CD4-positive, alpha-beta T cell treated with Interleukin-17A for 1 hour (primary cell): ENCODE measurements at regions not wholly inside any gene's neighbourhood (a gene's known extent, or its start where the extent isn't known, plus 50 kb on each side); places are given as distances from the start of the nearest gene placed in this dataset.

ENCODE experiments used
- DNase-seq: peaks from one replicate; pipeline ENCODE4 v3.0.0-alpha.2; 2020

GRCh38 chr1:5564578-5565257 lies 427.5 kb downstream of the NPHP4 start:
- DNase-seq: no peak

GRCh38 chr1:5563861-5564577 lies 428.2 kb downstream of the NPHP4 start:
- no peak for DNase-seq

GRCh38 chr1:5562769-5563168 lies 429.5 kb downstream of the NPHP4 start:
- no peak for DNase-seq

GRCh38 chr1:5562331-5562730 lies 429.9 kb downstream of the NPHP4 start:
- DNase-seq: no peak

GRCh38 chr1:5559078-5559477 lies 433.1 kb downstream of the NPHP4 start:
- DNase-seq: no peak

- no peak for DNase-seq
Measured at GRCh38 chr1:5555853-5556252, 436.4 kb downstream of the NPHP4 start.

GRCh38 chr1:5554784-5555183 lies 437.4 kb downstream of the NPHP4 start:
- no peak for DNase-seq

- no peak for DNase-seq
Measured at GRCh38 chr1:5554111-5554510, 438.1 kb downstream of the NPHP4 start.

GRCh38 chr1:5552787-5553484 lies 439.3 kb downstream of the NPHP4 start:
- DNase-seq: no peak

GRCh38 chr1:5551274-5551975 lies 440.8 kb downstream of the NPHP4 start:
- DNase-seq: no peak

- DNase-seq: no peak
Measured at GRCh38 chr1:5548266-5548665, 444.0 kb downstream of the NPHP4 start.

GRCh38 chr1:5543235-5543634 lies 449.0 kb downstream of the NPHP4 start:
- DNase-seq: no peak

GRCh38 chr1:5532811-5533210 lies 459.4 kb downstream of the NPHP4 start:
- no peak for DNase-seq

GRCh38 chr1:5526822-5527551 lies 465.2 kb downstream of the NPHP4 start:
- no peak for DNase-seq

- no peak for DNase-seq
Measured at GRCh38 chr1:5526385-5526750, 465.9 kb downstream of the NPHP4 start.

GRCh38 chr1:5525597-5526384 lies 466.4 kb downstream of the NPHP4 start:
- DNase-seq: no peak

- no peak for DNase-seq
Measured at GRCh38 chr1:5522531-5523145, 469.6 kb downstream of the NPHP4 start.

GRCh38 chr1:5519366-5520135 lies 472.7 kb downstream of the NPHP4 start:
- no peak for DNase-seq

GRCh38 chr1:5516756-5517155 lies 475.5 kb downstream of the NPHP4 start:
- DNase-seq: no peak

GRCh38 chr1:5515501-5515900 lies 476.7 kb downstream of the NPHP4 start:
- no peak for DNase-seq
